Keratinocyte (primary cell): ENCODE measurements at regions not wholly inside any gene's neighbourhood (a gene's known extent, or its start where the extent isn't known, plus 50 kb on each side); places are given as distances from the start of the nearest gene placed in this dataset.

ENCODE experiments used
- DNase-seq: peaks from one replicate; pipeline ENCODE4 v3.0.0-alpha.2; 2011; ENCODE audit warnings: low read depth, missing footprints, low spot score
- FAIRE-seq: peaks from 2 replicates; lab custom pipeline; 2011; peaks lifted over from hg19 to GRCh38; lab: Jason Lieb, UNC
- H2AFZ ChIP-seq: 2 replicates; pipeline ENCODE4 v1.6.0; 2012; ENCODE audit warnings: low read length, control low read depth, inconsistent platforms; ENCODE audit not compliant: control insufficient read depth
- H3K27ac ChIP-seq: 2 replicates; pipeline ENCODE4 v1.5.1; 2011; ENCODE audit warnings: low read length; ENCODE audit not compliant: control insufficient read depth, insufficient read depth
- H3K27me3 ChIP-seq: 3 replicates; pipeline ENCODE4 v1.6.0; 2011; ENCODE audit warnings: low read length; ENCODE audit not compliant: control insufficient read depth, insufficient read depth; ENCODE audit errors: extremely low read depth
- H3K36me3 ChIP-seq, 2 experiments: 2 replicates in 1 of 2; 3 replicates in 1 of 2; pipeline ENCODE4 v1.5.1; 2011; ENCODE audit warnings: low read length in 2 of 2, mild to moderate bottlenecking in 1 of 2; ENCODE audit not compliant: control insufficient read depth in 2 of 2, insufficient read depth in 2 of 2; ENCODE audit errors: extremely low read depth in 1 of 2
- H3K4me1 ChIP-seq: 3 replicates; pipeline ENCODE4 v1.5.1; 2011; ENCODE audit warnings: low read length; ENCODE audit not compliant: control insufficient read depth, insufficient read depth; ENCODE audit errors: extremely low read depth
- H3K4me2 ChIP-seq: 3 replicates; pipeline ENCODE4 v1.6.0; 2011; ENCODE audit warnings: low read depth, low read length; ENCODE audit not compliant: control insufficient read depth, insufficient read depth; ENCODE audit errors: extremely low read depth
- H3K4me3 ChIP-seq, 3 experiments: fragments of 200-600 bp in 1 of 3; sonication (generic) in 1 of 3; 2 replicates in 2 of 3; 3 replicates in 1 of 3; pipeline ENCODE4 v1.5.1; 2011 to 2016; ENCODE audit warnings: low read length in 3 of 3, mild to moderate bottlenecking in 3 of 3, control low read depth in 2 of 3, inconsistent platforms in 1 of 3, low read depth in 1 of 3, mixed read lengths in 1 of 3, mixed run types in 1 of 3, moderate library complexity in 1 of 3; ENCODE audit not compliant: control insufficient read depth in 2 of 3, insufficient read depth in 2 of 3; ENCODE audit errors: extremely low read depth in 1 of 3
- H3K79me2 ChIP-seq: 2 replicates; pipeline ENCODE4 v1.6.0; 2012; ENCODE audit warnings: low read length; ENCODE audit not compliant: control insufficient read depth, insufficient read depth
- H3K9ac ChIP-seq: 3 replicates; pipeline ENCODE4 v1.6.0; 2011; ENCODE audit warnings: low read length; ENCODE audit not compliant: control insufficient read depth, insufficient read depth; ENCODE audit errors: extremely low read depth
- H3K9me1 ChIP-seq: 3 replicates; pipeline ENCODE4 v1.6.0; 2011; ENCODE audit warnings: low read length; ENCODE audit not compliant: control insufficient read depth, insufficient read depth; ENCODE audit errors: extremely low read depth
- H3K9me3 ChIP-seq: 2 replicates; pipeline ENCODE4 v1.5.1; 2012; ENCODE audit warnings: low read depth, low read length; ENCODE audit not compliant: control insufficient read depth
- H4K20me1 ChIP-seq: 3 replicates; pipeline ENCODE4 v1.6.0; 2011; ENCODE audit warnings: low read length; ENCODE audit not compliant: control insufficient read depth, insufficient read depth; ENCODE audit errors: extremely low read depth
- CTCF ChIP-seq, 3 experiments: IDR thresholded peaks in 1 of 3; conservative IDR thresholded peaks in 1 of 3; optimal IDR thresholded peaks in 1 of 3; 2 replicates in 2 of 3; 3 replicates in 1 of 3; pipeline versions ENCODE3 to v1.5.1; 2011; ENCODE audit warnings: low read length in 3 of 3, mild to moderate bottlenecking in 3 of 3, moderate library complexity in 2 of 3, control low read depth in 1 of 3, inconsistent platforms in 1 of 3; ENCODE audit not compliant: insufficient read depth in 2 of 3; ENCODE audit errors: extremely low read depth in 1 of 3
- EZH2 ChIP-seq: IDR thresholded peaks from one replicate; pipeline ENCODE4 v1.6.1; 2012; ENCODE audit warnings: inconsistent platforms, mild to moderate bottlenecking, low read length, moderate library complexity
- dilution Hi-C: fragments of 300-500 bp; cut with MboI; formaldehyde crosslinking; loops from one replicate; pipeline ENCODE4 v1.7.0; 2020; ENCODE audit warnings: low sequenced_read_pairs; ENCODE audit not compliant: extremely low pct_ligation_motif_present

GRCh38 chr6:19137505-19137904 is 699.7 kb upstream of the ID4 start:
- Histone ChIP-seq H3K36me3 (no peaks in the 10 kb centered on the region), H3K79me2 (no peaks in the 10 kb centered on the region), H3K4me2 (no peak overlapping the region), H3K4me1 (no peaks in the 10 kb centered on the region), H3K9me3 (no peaks in the 10 kb centered on the region), H3K27ac (no peak overlapping the region), H2AFZ (no peak overlapping the region), H3K9me1 (no peaks in the 10 kb centered on the region), H3K27me3 (no peaks in the 10 kb centered on the region), H4K20me1 (no peaks in the 10 kb centered on the region), H3K9ac (no peak overlapping the region), H3K4me3 (no peak overlapping the region)
- dilution Hi-C loops, result no loop called here
- FAIRE-seq, result no peak
- no peak for DNase-seq
- TF ChIP-seq EZH2, result no peak
- no peak for TF ChIP-seq CTCF (optimal IDR thresholded peaks at IDR 0.05 in 1 of 3, IDR thresholded peaks at IDR 0.05 in 1 of 3, conservative IDR thresholded peaks at IDR 0.05 in 1 of 3; ENCODE audit: extremely low read depth in 1 of 3, insufficient read depth in 2 of 3, low read length in 3 of 3)

- no peaks in the 10 kb centered on the region for H3K9me3 ChIP-seq
- H4K20me1 ChIP-seq, result no peaks in the 10 kb centered on the region
- H3K27ac ChIP-seq, result no peak overlapping the region
- H3K9me1 ChIP-seq, result no peaks in the 10 kb centered on the region
- no peaks in the 10 kb centered on the region for H3K27me3 ChIP-seq
- no peak overlapping the region for H3K4me2 ChIP-seq
- no peaks in the 10 kb centered on the region for H3K79me2 ChIP-seq
- TF ChIP-seq EZH2, result no peak
- TF ChIP-seq CTCF (optimal IDR thresholded peaks at IDR 0.05 in 1 of 3, IDR thresholded peaks at IDR 0.05 in 1 of 3, conservative IDR thresholded peaks at IDR 0.05 in 1 of 3; ENCODE audit: extremely low read depth in 1 of 3, insufficient read depth in 2 of 3, low read length in 3 of 3), result no peak
- DNase-seq, result no peak
- no peak overlapping the region for H3K9ac ChIP-seq
- FAIRE-seq, result no peak
- H3K36me3 ChIP-seq, result no peaks in the 10 kb centered on the region
- H3K4me1 ChIP-seq, result no peaks in the 10 kb centered on the region
- H2AFZ ChIP-seq, result no peak overlapping the region
- dilution Hi-C loops, result no loop called here
- no peak overlapping the region for H3K4me3 ChIP-seq
Observed at GRCh38 chr6:19142275-19142674, 694.9 kb upstream of the ID4 start.
